HuH-7 (cell line): ENCODE measurements at regions not wholly inside any gene's neighbourhood (a gene's known extent, or its start where the extent isn't known, plus 50 kb on each side); places are given as distances from the start of the nearest gene placed in this dataset.

Experiments
- DNase-seq: peaks from one replicate; pipeline ENCODE4 v3.0.0; 2011; ENCODE audit warnings: low spot score

- no peak for DNase-seq
Measured at GRCh38 chr14:26929361-26929760, 331.5 kb upstream of the NOVA1 start.

- DNase-seq = no peak
Measured at GRCh38 chr14:26930576-26930975, 332.7 kb upstream of the NOVA1 start.

- DNase-seq = no peak
Measured at GRCh38 chr14:26932606-26933005, 334.8 kb upstream of the NOVA1 start.

DNA sequence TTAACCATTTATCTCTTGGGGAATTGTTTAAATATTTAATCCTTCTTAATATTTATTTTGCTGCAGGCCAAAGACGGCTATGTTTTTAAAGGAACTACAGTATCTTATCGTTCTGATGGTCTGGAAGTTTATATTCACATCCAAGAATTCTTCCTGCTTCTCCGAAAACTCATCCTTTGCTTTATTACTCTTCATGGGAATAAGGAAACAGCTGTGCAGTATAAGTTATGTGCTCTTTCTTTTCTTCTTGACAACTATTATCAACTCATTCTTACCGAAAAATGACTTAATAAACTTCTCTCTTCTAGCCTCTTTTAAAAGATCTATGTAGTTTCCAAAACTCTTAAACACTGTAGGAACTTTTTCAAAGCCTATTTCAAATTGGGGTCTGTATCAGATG, 335.6 kb upstream of the NOVA1 start:
- DNase-seq = no peak

GRCh38 chr14:26934151-26934550, 336.3 kb upstream of the NOVA1 start:
- DNase-seq = no peak

DNA sequence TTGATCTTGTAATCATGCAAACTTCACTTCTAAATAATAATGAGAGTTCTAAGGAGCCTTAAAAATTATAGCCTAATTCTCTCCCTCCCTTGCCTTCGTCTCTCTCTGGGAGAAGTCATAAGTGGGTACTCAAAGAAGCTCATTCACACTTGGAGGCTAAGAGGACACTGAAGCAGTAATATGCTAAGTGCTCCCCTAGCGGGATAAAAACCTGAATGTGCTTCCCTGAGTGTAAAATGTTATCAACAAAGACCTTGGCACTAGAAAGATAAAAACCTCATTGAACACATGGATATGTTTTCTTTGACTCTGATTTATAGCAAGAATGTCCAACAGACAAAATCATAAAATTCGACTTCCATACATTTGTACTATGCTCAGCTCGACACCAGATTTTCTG, 337.9 kb upstream of the NOVA1 start:
- no peak for DNase-seq

- DNase-seq = no peak
Measured at GRCh38 chr14:26938054-26938453, 340.2 kb upstream of the NOVA1 start.

DNA sequence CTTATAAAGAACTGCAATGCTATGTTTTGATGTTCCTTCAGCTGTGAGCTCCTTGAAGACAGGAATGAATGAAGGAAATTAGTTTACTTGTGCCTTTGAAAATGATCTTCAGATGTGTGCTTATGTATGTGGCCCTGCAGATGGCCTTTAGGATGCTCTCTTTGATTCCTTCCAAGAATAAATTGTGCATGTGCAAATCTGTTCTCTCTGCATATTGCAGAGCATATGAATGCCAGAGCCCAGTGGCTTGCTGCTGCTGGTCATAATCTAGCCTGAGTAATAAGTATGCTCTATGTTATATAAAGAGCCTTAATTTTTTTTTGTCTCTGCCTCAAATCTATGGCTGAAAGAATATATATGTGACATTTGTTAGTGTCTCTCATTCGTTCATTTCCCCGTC, 341.9 kb upstream of the NOVA1 start:
- no peak for DNase-seq

DNA sequence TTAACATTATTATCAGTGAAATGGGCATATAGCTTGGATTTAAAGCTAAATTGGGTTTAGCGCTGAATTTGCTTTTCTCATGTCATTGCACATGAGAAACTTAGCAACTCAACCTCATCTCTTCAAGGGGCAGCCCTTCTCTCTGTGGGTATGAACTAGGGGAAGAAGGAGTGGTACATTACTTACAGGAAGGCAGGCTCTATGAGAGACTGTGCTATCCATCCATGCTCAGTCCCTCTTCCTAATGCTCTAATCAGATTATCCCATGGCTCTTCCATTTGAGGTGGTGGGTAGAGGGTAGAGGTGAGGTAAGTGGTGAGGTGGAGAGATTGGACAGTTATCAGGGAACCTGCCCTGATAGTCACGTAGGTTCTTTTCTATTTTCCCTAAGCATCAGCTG, 343.7 kb upstream of the NOVA1 start:
- DNase-seq = no peak

- DNase-seq = no peak
Measured at GRCh38 chr14:26947265-26947664, 349.4 kb upstream of the NOVA1 start.

DNA sequence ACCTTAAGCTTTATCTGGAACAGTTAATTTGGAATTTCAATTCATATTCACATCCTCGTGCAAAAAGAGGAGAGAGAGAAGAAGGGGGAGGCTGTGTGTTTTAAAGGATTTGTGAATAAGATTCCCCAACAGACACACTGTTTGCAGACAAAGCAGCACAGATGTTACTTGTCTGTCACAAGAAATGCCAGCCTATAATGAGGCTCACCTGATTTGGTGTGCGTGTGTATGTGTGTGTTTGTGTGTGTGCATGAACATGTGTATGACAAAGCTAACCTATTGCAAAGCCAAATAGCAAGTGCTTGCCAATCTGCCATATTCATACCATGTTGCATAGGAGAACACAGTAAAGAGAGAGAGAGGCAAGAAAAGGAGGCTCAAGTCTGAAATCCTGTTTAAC, 361.6 kb upstream of the NOVA1 start:
- no peak for DNase-seq

DNA sequence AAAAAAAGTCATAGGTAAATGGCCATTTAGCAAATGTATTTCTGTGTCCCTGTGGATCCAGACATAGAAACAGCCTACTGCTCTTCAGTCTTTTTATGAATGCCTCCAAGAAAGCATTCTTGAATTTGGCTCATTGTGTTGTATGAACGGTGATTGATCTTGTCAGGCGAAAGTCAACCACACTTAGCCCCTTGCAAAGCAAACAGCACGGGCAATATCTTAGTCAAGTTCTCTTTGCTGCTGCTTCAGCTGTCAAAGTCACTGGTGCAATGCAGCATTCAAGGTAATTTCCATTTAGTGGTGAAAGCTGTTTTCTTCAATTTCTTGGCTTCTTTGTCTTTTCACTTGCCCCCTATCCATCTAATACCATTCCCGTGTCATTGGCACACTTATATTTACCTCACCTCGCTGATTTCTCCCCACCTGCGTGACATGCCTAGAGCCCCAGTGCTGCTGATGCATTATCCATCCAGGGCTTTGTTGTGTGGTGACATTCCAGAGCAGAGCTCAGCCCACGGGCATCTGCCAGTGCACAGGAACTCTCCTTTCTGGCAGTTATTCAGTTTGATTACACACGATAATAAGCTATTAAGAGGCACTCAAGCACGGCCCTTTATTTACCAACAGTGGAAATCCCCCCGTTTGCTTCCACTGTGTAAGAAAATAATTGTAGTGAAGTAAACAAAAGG, 362.3 kb upstream of the NOVA1 start:
- no peak for DNase-seq

DNA sequence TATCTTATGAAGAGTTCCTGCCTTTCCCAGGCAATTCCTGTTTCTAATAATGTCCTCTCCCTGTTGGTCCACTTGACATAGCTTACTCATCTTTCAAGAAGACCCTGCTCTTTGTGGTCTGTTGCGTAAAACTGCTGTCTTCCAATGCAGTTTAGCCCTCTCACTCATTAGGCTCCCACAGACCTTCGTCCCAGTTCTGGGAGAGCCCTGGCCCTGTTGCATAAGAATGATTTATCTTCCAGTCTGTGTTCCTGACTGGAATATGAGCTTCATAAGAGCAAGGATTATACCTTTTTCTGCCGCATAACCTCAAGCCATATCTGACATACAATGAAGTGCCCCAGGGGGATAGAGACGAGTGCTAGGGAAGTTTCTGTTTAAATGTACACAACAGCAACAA, 365.9 kb upstream of the NOVA1 start:
- DNase-seq = peak; percentile 9

GRCh38 chr14:26965490-26965889, 367.7 kb upstream of the NOVA1 start:
- no peak for DNase-seq

GRCh38 chr14:26966908-26967307, 369.1 kb upstream of the NOVA1 start:
- no peak for DNase-seq

DNA sequence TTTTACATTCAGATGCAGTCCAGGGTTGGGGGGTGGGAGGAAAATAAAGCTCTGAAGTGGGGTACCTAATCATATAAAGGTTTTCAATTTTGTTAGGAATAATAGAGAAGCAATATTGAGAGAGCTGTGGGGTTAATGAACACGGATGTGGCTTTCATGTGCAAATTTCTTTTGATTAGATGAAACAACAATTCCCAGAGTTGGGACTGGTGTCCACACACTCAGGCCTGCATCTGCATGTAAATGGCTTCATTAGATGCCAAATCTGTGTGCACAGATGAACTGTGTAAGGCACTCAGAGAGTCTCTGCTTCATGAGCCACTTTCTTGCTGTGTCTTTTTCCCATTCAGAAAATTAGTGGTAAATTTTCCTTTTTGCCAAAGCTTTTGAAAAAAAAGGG, 377.1 kb upstream of the NOVA1 start:
- no peak for DNase-seq

DNA sequence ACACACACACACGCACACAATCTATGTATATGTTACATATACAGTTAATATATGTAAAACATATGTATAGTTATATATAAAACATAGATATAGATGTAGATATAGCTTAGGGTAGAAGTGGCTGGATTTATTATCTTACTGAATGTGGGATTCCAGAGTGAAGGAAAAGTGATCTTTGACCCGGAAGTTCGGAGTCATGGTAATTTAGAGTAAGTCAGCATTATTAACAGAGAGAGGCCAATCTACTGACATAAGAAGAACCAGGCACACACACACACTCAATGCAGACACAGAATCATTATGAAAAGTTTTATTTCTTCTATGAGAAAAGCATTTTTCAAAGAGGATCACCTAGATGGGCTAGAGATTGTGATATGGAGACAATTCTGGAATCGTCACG, 384.2 kb upstream of the NOVA1 start:
- no peak for DNase-seq

GRCh38 chr14:26984311-26985177, 386.7 kb upstream of the NOVA1 start:
- no peak for DNase-seq

DNA sequence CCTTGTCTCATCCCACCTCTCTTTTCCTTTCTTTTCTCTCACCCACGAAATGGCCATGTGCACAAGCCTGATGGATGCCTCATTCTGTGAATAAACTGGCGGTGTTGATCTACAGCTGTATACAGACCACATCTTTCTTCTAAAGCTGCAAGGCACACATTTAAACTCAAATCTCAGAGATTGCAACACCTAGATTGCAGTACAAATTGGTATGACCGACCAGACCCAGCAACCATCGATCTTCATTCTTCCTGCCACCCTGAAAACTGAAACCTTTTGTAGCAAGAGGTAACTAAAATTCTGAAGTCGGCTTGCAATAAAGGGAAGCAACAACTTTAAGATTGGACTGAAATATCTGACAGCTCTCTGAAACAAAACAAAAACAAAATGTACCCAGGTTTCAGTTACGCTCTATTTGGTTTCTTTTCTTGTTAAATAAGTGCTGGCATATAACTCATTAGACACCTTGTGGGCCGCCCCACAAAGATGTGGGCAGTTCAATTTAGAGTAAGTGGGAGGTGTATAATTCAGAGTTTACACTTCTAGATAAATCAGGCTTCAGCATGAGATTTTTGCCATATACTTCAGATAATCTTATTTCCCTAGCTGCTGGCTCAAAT, 390.0 kb upstream of the NOVA1 start:
- DNase-seq = no peak

DNA sequence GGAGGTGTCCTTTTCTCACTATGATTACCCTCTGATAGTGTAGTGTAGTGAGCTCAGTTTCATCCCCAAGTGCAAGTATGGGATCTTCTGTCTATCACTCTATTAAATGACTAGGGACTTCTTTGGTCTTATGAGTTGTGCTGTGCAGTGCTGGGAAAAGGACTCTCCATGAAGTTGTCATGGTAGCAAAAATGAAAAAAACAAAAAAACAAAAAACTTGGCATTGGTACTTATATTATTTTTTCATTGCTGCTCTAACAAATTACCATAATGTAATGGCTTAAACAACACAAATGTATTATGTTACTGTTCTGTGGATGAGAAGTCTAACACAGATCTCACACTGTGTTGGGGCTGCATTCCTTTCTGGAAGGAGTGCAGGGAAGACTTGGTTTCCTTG, 393.1 kb upstream of the NOVA1 start:
- DNase-seq = no peak

DNA sequence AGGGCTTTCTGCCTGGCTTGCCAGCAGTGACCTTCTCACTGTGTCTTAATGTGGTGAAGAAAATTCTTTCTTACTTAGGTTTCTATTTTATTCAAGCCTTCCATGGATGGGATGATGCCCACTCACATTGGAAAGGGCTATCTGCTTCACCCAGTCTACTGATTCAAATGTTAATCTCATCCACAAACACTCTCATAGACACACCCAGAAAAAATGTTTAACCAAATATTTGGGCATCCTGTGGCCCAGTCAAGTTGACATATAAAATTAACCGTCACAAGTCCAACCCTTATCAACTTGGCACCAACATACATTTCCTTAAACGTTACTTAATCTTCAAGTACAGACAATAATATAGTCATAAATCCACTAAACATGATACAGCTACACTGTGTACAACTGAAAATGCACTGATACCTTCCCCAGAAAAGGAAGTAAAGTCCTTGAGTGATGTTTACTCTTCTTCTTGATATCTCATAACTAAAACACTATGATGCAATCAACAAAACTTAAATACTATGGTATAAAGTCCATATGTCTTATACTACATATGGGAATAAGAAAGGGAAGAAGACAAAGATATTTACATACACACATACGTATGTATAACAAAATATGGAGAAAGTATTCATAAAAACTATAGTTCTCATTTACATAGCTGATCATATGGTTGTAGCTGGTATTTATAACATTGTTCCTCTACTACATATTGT, 394.7 kb upstream of the NOVA1 start:
- DNase-seq = no peak

DNA sequence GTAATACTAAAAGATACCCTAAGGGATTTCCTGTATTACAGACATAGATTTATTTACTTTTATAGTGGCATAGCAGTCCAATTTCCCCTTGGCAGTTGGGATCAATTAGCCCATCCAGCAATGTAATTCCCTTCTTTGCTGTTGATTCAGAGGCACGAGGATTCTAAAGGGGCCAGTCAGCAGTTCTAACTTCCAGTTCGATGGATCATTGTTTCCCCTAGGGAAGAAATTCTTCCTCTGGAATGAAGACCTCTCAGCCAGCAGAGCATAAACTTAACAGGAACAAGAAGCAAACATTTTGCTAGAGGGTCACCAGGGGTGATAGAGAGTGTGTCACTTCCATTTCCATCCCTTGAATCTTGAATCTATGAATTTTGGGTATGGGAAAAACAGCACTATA, 395.7 kb upstream of the NOVA1 start:
- no peak for DNase-seq

DNA sequence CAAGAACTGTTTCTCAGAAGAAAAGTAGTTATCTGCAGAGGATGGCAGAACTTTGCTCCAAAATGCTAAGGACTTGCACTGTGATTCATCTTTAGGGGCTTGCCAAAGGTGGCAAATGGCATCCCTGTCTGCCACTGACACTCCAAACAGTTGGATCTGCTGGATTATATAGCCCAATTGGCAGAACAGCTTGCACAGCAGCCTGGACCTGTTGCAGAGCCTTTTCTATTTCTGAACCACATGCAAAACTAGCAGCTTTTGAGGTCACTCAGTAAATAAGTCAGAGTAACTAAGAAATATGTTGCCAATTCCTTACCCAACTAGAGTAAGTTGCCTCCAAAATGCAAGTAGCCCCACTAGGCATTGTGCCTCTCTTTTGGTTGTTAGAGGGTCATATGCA, 397.5 kb upstream of the NOVA1 start:
- no peak for DNase-seq
